Psoas muscle (tissue), 7 donors: ENCODE measurements at regions not wholly inside any gene's neighbourhood (a gene's known extent, or its start where the extent isn't known, plus 50 kb on each side); places are given as distances from the start of the nearest gene placed in this dataset.
"Not testable (repeated sequence)": the region's sequence is repeated elsewhere in the genome, so short reads cannot be mapped to it uniquely, and the experiment has no call there.

Experiments used
- ATAC-seq, 4 donors: fragments of 200-7000 bp; cut with Tn5 transposase; one replicate each; pipeline ENCODE4 v1.9.1; 2020; ENCODE audit warnings: moderate library complexity in 3 of 4, mild to moderate bottlenecking in 2 of 4
- DNase-seq, 2 donors: peaks; one replicate each; pipeline ENCODE4 v3.0.0-alpha.2; 2020
- H3K27ac ChIP-seq: fragments of 200-600 bp; one replicate; pipeline ENCODE4 v1.8.0; 2022
- H3K27me3 ChIP-seq, 3 donors: fragments of 200-600 bp in 1 of 3; one replicate each; pipeline versions ENCODE4 v1.6.1 to v1.8.0; 2013 to 2022; ENCODE audit warnings: low read length in 2 of 3, mild to moderate bottlenecking in 2 of 3, moderate library complexity in 1 of 3; ENCODE audit not compliant: insufficient read depth in 3 of 3
- H3K36me3 ChIP-seq, 2 donors: fragments of 200-600 bp in 1 of 2; one replicate each; pipeline versions ENCODE4 v1.6.1 to v1.8.0; 2013 to 2022; ENCODE audit warnings: low read depth in 1 of 2, mild to moderate bottlenecking in 1 of 2, moderate library complexity in 1 of 2; ENCODE audit not compliant: insufficient read depth in 1 of 2
- H3K4me1 ChIP-seq: fragments of 200-600 bp; one replicate; pipeline ENCODE4 v1.8.0; 2022
- H3K4me3 ChIP-seq: fragments of 200-600 bp; one replicate; pipeline ENCODE4 v1.8.0; 2022; ENCODE audit warnings: mild to moderate bottlenecking
- H3K9me3 ChIP-seq: fragments of 200-600 bp; one replicate; pipeline ENCODE4 v1.8.0; 2022
- CTCF ChIP-seq: fragments of 200-600 bp; IDR thresholded peaks from one replicate; pipeline ENCODE4 v1.8.0; 2022; ENCODE audit warnings: antibody characterized with exemption
- WGBS, 3 donors: extraction: QIAGEN DNeasy Blood & Tissue Kit; methylation state at CpG; one replicate each; pipeline versions ENCODE4 v1.1.6 to v1.1.7; 2013; 5-methylcytosine and 5-hydroxymethylcytosine counted together
- intact Hi-C, 2 donors: fragments of 100-400 bp; cut with DNase I; formaldehyde crosslinking; loops; one replicate each; pipeline versions ENCODE4 v1.11.0 to v1.14.2; 2022
- donor health status: healthy with polysubstance abuse.
- donor health status: DM: no; HTN: no; CAD: no; lungs with moderate emphysema.
- donor health status: Bipolar disorder and iron deficiency.
- donor health status: healthy.
- donor health status: DM: yes; HTN: yes; CAD: no.
- donor health status: DM: no; HTN: no; CAD: no.
- donor health status: DM: yes; HTN: yes; CAD: no.

GRCh38 chr4:38292529-38292928 is 332.3 kb downstream of the PTTG2 start:
- intact Hi-C loops, result no loop called here
- ATAC-seq, result no peak
- no peak overlapping the region for H3K27ac ChIP-seq
- H3K9me3 ChIP-seq, result peaks cover 5% of the 10 kb centered on the region
- 28 to 52% (median 35%) methylated on average over 1 of the region's 1 CpG for WGBS, 3 donors
- TF ChIP-seq CTCF, result no peak
- H3K4me3 ChIP-seq, result no peak overlapping the region
- H3K36me3 ChIP-seq, result no peaks in the 10 kb centered on the region
- DNase-seq, result no peak
- no peaks in the 10 kb centered on the region for H3K27me3 ChIP-seq
- H3K4me1 ChIP-seq, result no peaks in the 10 kb centered on the region

- Histone ChIP-seq H3K4me1 (no peaks in the 10 kb centered on the region), H3K27me3 (no peaks in the 10 kb centered on the region), H3K27ac (no peak overlapping the region), H3K9me3 (peaks cover 16% of the 10 kb centered on the region), H3K4me3 (no peak overlapping the region), H3K36me3 (no peaks in the 10 kb centered on the region)
- ATAC-seq (no peak), DNase-seq (no peak)
- 90 to 97% (median 92%) methylated on average over 1 of the region's 1 CpG for WGBS, 3 donors
- intact Hi-C loops, result no loop called here
- TF ChIP-seq CTCF, result no peak
Measured at GRCh38 chr4:38294238-38294637, 334.0 kb downstream of the PTTG2 start.

GRCh38 chr4:38297061-38297460 is 336.9 kb downstream of the PTTG2 start:
- no peak overlapping the region for H3K4me3 ChIP-seq
- DNase-seq, result no peak
- H3K36me3 ChIP-seq, result no peaks in the 10 kb centered on the region
- H3K4me1 ChIP-seq, result no peaks in the 10 kb centered on the region
- 87 to 91% (median 89%) methylated on average over 3 of the region's 3 CpGs for WGBS, 3 donors
- intact Hi-C loops, result no loop called here
- H3K27me3 ChIP-seq, result no peaks in the 10 kb centered on the region
- no peak for ATAC-seq
- no peak overlapping the region for H3K27ac ChIP-seq
- no peak for TF ChIP-seq CTCF
- peaks cover 18% of the 10 kb centered on the region for H3K9me3 ChIP-seq

GRCh38 chr4:38298868-38299713 is 338.9 kb downstream of the PTTG2 start:
- peaks cover 13% of the 10 kb centered on the region for H3K9me3 ChIP-seq
- no peak overlapping the region for H3K4me3 ChIP-seq
- WGBS, 3 donors, result 71 to 75% (median 74%) methylated on average over 1 of the region's 1 CpG
- ATAC-seq (no peak), DNase-seq (no peak)
- H3K4me1 ChIP-seq, result no peaks in the 10 kb centered on the region
- H3K36me3 ChIP-seq, result no peaks in the 10 kb centered on the region
- no peak overlapping the region for H3K27ac ChIP-seq
- no peaks in the 10 kb centered on the region for H3K27me3 ChIP-seq
- no peak for TF ChIP-seq CTCF
- intact Hi-C loops, result no loop called here

- intact Hi-C loops, result no loop called here
- DNase-seq, result no peak
- ATAC-seq, result no peak
- Histone ChIP-seq H3K36me3 (no peaks in the 10 kb centered on the region), H3K27me3 (no peaks in the 10 kb centered on the region), H3K4me3 (no peak overlapping the region), H3K4me1 (no peaks in the 10 kb centered on the region), H3K9me3 (peaks cover 13% of the 10 kb centered on the region), H3K27ac (no peak overlapping the region)
- no peak for TF ChIP-seq CTCF
- WGBS, 3 donors, result 88 to 92% (median 91%) methylated on average over 2 of the region's 2 CpGs
Measured at GRCh38 chr4:38302910-38303309, 342.7 kb downstream of the PTTG2 start.

GRCh38 chr4:38304460-38304859 is 344.3 kb downstream of the PTTG2 start:
- H3K4me3 ChIP-seq, intact Hi-C loops, H3K36me3 ChIP-seq, ATAC-seq, H3K4me1 ChIP-seq, H3K27ac ChIP-seq, H3K27me3 ChIP-seq, H3K9me3 ChIP-seq, DNase-seq: not testable (repeated sequence)
- 98 to 99% (median 98%) methylated on average over 5 of the region's 5 CpGs for WGBS, 3 donors
